HG03520 (cell line): ENCODE measurements at regions not wholly inside any gene's neighbourhood (a gene's known extent, or its start where the extent isn't known, plus 50 kb on each side); places are given as distances from the start of the nearest gene placed in this dataset.

Experiments
- ATAC-seq: cut with Tn5 transposase; IDR thresholded peaks from one replicate; pipeline ENCODE4 v1.9.1; 2021; ENCODE audit warnings: mild to moderate bottlenecking, moderate library complexity; ENCODE audit not compliant: unreplicated experiment

DNA sequence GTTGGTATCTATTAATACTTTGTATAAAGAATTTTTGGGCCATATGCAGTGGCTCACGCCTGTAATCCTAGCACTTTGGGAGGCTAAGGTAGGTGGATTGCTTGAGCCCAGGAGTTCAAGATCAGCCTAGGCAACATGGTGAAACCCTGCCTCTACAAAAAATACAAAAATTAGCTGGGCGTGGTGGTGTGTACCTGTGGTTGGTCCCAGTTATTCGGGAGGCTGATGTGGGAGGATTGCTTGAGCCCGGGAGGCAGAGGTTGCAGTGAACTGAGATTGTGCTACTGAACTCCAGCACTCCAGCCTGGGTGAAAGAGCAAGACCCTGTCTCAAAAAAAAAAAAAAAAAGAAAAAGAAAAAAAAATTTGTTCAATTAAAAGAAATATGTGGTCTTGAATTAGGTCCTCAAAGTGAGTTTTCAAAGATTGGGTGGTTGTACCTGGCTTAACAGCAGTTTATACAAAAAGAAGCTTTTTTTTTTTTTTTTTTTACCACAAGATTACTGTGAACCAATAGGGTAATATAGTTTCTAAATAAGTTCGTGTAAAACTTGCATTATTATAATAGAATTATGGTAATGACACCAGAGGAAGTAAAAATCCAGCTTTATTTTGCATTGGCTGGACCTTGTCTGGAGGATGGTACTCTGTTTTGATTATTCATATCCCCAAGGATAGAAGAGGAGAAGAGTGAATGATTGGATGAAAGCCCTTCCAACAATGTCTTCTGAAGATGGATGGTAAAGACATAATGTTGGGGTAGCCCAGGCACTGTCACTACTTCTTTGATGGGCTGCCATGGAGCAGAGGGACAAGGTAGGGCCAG lies 210.3 kb downstream of the MYCN start:
- ATAC-seq: no peak

GRCh38 chr2:16149349-16150243 lies 209.2 kb downstream of the MYCN start:
- no peak for ATAC-seq

- no peak for ATAC-seq
These were observed 208.4 kb downstream of the MYCN start for GRCh38 chr2:16148632-16149348.

DNA sequence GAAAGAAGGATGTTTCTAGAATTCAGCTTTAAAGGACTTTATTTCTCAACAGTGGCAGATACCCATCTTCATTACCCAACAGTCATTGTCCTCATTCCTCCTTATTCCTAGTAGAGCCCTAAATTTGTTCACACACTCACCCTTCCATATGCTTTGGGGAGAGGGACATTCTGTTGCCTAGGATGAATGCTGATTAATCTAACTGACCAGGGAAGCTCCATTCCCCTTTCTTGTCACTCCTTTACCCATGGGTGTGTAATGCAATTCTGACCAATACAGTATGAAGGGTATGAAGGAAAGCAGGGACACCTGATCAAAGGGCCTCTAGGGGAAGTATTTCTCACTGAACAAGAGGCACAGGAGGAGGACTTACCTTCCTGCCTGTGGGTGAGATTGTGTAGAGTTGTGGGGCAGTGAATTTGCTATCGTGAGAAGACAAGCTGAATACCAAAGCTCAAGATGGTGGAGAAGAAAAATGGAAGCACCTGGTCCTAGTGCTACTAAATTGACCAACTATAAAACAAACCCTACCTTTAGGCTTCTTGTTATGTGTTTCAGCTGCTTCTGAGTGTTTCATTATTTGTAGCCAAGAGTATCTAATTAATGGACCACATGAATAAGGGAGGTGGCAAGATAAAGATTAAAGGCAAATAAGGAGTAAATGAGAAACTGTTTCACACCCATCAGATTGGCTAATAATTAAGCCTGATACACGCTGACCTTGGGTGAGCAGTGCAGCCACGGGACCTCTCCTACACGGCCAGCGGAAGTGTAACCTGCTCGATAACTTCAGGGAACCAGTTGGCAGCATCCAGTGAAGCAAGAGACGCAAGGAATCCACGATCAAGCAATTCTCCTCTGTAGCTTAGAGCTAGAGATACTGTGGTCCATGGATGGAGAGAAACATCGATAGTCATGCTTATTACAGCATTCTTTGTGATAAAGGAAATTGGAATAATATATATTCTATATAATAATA lies 202.3 kb downstream of the MYCN start:
- no peak for ATAC-seq

- no peak for ATAC-seq
These were observed 201.2 kb downstream of the MYCN start for GRCh38 chr2:16141641-16141921.

DNA sequence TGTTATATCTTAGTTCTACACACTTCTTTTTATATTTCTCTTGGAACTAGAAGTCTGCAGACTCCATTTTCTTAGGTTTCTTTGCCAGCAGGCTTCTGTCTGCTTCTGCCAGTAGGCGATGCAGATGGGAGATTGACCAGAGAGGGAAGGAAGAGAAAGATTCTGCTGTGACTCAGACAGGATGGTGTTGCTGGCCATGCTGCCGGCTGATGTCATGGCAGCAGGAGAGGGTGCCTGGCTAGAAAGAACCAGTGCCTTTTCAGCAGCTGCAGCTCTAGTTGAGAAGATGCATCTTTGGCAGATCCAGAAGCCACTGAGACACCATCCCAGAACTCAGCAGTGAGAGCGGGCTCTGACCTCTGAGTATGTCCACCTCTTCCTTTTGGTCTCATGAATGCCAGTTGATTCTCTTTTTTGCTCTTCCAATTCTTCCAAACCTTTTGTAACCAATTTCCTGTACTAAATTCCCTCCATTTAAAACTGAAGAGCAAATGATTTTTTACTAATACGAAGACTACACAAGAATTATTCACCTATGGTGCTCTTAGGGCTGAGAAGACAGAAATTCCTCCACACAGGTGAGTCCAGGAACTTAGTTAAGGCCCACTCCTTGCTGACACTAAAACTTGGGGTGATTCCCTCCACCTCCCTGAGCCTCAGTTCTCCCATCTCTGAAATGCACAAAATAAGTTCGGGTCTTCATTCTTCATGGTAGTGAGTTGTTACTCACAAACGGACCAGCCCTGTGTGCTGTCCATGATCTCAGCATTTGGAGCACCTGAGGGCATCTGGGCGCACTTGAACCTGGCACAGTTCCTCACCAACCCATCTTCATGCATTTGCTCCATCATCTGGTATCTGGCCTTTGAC lies 200.7 kb downstream of the MYCN start:
- no peak for ATAC-seq

DNA sequence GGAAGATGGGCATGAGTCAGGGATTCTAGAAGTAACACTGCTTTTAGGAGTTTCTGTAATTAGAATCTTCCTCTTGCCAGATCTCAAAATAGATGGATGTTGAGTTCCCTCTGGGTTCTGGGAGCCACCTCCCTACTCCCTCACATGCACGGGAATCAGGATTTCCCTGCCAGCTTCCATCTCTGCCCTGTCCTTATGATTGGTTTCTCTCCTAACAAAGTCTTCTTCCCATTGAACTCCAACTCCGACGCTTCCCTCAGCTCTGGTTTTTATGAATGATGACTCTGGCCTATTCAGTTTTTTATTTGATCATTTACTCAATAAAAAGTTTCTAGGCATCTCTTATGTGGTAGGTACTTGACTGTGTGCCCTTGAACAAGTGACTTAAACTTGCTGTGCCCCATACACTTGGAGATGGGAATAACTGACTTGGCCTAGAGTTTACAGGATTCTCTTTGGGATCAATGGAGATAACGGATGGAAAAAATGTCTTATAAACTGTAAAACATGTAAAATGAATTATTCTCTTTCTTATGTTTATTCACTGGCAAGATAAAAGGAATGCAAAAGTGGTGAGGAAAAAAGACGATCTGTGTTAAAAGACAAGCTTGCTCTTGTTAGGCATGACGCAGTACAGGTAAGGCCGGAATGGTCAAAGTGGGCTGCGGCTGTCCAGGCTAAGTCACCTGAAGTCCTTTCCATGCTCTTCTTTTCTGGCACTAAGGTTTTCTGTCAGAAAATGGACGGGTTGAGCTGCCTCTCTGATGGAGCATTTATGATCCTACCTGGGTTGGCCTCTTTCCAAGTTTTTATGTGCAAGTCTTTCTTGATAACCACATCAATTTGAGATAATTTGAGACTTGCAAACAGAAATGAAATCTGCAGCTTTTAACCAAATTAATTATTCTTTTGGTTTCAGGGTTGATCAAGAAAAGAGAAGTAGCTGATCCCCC lies 199.6 kb downstream of the MYCN start:
- no peak for ATAC-seq

DNA sequence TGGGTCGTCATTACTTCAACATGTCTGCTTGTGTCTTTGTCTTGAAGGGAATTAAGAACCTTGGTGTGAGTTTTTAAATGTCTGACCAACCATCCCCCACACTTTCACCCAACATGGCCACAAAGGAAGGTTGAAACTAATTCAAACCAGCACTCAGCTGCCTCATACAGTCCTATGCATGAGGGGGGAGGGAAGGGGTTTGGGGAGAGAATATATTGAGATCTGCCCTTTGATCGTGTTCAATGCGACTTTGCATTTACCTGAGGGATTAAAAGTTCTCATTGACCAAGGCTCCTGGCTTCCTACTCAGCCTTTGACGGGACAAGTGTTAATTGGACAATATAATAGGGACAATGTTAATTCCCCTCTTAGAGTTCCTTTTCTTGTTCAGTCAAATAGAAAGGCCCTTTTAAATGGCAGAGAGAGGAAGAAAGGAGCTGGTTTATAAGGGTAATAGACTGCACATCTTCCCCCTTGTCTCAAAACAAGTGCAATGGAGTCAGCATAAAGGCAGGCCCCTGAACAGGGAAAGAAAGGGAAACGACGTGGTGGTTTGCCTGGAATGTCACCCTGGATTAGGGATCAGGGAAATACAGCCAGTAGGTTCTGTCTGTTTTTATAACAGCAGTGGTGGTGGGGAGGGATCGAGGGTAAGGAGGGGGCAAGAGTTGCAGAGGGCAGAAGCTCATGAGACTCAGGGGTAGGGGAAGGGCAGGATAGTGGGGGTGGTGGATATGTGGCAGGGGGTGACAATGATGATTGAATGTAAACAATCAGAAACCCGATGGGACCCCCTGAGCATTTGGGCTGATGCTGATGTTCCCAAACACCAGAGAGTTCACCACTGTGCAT lies 198.7 kb downstream of the MYCN start:
- no peak for ATAC-seq

DNA sequence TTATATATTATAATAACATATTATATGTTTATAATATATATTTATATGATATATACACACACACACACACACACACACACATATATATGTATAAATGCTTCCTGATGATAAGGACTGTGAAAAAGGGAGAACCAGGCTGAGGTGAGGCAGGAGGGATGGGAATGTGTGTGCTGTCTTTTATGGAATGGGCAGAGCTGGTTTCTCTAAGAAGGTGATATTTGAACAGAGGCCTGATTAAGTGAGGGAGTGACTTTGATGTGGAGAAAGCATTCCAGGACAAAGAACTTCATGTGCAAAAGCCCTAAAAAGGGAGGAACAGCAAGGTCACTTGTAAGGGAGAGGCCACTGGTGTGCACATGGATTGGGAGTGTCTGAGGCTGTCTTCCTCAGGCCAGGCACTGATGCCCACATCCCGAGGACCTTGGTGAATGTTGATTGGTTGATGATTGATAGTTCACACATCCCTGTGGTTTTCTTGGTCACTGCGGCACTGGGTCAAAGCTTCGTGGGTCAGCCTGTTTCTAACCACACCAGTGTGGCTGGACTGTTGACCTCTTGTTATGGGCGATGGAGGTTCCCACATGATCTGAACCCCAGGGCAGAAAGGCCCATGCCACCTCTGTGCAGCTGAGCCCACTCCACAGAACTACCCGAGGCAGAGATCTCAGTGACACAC lies 196.9 kb downstream of the MYCN start:
- no peak for ATAC-seq

DNA sequence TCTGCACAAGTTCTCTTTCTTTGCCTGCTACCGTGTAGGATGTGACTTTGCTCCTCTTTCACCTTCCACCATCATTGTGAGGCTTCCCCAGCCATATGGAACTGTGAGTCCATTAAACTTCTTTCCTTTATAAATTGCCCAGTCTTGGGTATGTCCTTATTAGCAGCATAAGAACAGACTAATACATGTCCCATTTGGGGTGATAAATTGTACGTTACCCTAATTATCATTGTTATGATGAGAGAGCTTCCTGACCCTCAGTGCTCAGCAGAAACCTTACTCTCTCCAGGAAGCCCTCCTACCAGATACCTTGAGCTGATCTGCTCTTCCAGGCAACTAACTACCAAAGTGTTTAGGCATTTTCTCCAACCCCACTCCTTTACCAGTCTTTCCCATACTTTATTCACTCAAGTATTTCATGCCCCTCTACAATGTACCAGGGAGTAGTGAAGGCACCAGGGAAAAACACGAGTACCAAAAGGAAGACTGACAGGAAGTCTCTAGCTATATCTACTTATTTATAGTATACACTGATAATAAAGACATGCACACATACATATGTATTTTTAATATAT lies 196.2 kb downstream of the MYCN start:
- ATAC-seq: no peak

GRCh38 chr2:16135913-16136310 lies 195.6 kb downstream of the MYCN start:
- ATAC-seq: no peak

DNA sequence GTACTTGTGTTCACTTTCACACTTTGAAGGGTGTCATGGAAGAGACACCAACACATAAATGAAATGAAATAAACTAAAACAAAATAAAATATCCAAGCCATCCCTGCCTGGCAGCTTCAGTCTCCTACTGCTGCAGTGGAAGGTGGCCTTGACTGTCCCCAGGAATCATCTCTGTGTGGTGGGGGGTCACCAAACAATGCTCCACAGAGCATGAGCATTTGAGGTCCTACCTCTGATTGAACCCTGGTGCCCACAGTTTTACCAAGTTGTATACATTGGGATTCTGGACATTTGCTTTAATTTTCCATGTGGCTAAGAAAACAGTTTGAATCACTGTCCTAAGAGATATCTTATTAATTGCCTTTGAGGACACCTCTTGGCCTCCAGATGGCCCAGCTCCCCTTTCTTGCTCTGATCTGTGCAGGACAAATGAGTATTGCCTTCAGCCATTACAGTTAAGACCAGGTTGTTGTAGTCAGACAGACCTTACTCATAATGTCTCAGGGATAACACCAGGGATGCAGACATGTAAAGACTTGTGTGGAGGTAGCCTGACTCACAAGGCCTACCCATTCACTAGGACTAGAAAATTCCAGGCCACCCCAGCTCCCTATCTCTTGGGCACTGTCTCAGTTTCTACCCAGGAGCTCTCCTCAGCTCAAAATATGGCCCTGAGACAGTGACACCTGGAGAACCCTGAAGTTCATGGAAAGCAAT lies 195.0 kb downstream of the MYCN start:
- ATAC-seq: no peak

GRCh38 chr2:16134436-16135165 lies 194.3 kb downstream of the MYCN start:
- ATAC-seq: no peak

- ATAC-seq: no peak
These were observed 190.6 kb downstream of the MYCN start for GRCh38 chr2:16130906-16131400.

DNA sequence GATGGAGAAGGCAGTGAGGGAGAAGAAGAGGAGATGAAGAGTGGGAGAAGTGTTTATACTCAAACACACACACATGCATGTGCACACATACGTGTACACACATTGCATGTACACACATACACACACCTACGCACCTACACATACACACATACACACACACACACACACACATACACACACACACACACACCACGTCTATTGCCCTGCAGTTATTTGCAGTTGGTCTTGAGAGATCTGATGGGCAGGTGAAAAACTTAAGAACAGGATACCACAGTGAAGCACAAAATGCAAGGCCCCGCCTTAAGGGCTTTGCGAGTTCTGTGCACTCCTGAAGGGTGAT lies 190.2 kb downstream of the MYCN start:
- ATAC-seq: no peak
